ENCODE measurements at regions not wholly inside any gene's neighbourhood (a gene's known extent, or its start where the extent isn't known, plus 50 kb on each side); places are given as distances from the start of the nearest gene placed in this dataset.

- no peak for DNase-seq (ENCODE audit: low spot score)
- Histone ChIP-seq H3K27ac (ENCODE audit: low read depth, low read length, poor library complexity, severe bottlenecking) (no peak overlapping the region), H3K9me3 (ENCODE audit: low read depth, low read length, poor library complexity, severe bottlenecking) (no peaks in the 10 kb centered on the region), H3K4me1 (ENCODE audit: insufficient read depth, low read length, poor library complexity, severe bottlenecking) (peaks cover 17% of the 10 kb centered on the region), H3K27me3 (replicated peaks; ENCODE audit: insufficient read depth, low read depth, low read length, poor library complexity) (no peaks in the 10 kb centered on the region), H3K4me3 (ENCODE audit: low read depth, low read length, poor library complexity, severe bottlenecking) (no peak overlapping the region), H3K36me3 (ENCODE audit: insufficient read depth, low read length, poor library complexity, severe bottlenecking) (no peaks in the 10 kb centered on the region)
- CTCF ChIA-PET = no interaction called here
- BruUV-seq (replicated peaks) = no TSS peak
- TF ChIP-seq EZH2 (IDR thresholded peaks at IDR 0.05; ENCODE audit: borderline replicate concordance, low read depth, low read length, poor library complexity, severe bottlenecking) (no peak), CTCF (conservative IDR thresholded peaks at IDR 0.05; ENCODE audit: low read depth, low read length) (no peak)
- POLR2A ChIA-PET (ENCODE audit: low non-redundant PET) = no interaction called here
- intact Hi-C loops (cut with micrococcal nuclease; ENCODE audit: unreplicated experiment) = loop anchor here (10.0 kb wide), 2 partner anchors 222 to 622 kb away; partner anchors contain the start of gene PLXNC1
Measured at GRCh38 chr12:94766397-94766796, 116.0 kb upstream of the TMCC3 start.

GRCh38 chr12:94763462-94763861 lies 113.1 kb upstream of the TMCC3 start:
- POLR2A ChIA-PET (ENCODE audit: low non-redundant PET) = no interaction called here
- intact Hi-C loops (cut with micrococcal nuclease; ENCODE audit: unreplicated experiment) = loop anchor here (10.0 kb wide), 2 partner anchors 219 to 619 kb away; partner anchors contain the start of gene PLXNC1
- no TSS peak for BruUV-seq (replicated peaks)

DNA sequence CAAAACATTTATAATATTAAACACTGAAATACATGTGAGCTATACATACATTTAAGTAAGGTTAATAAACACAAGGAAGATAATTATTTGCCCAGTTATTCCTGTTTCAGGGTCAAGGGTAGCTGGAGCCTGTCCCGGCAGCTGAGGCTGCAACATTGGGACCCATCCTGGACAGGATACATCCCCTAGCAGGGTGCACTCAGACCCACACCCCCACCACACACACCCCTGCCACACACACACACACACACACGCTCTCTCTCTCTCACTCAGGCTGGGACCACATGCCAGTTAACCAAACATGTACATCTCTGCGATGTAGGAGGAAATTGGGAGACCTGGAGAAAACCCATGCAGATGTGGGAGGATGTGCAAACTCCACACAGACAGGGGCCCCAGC lies 112.6 kb upstream of the TMCC3 start:
- no peak for TF ChIP-seq CTCF (conservative IDR thresholded peaks at IDR 0.05; ENCODE audit: low read depth, low read length)
- TF ChIP-seq EZH2 (IDR thresholded peaks at IDR 0.05; ENCODE audit: borderline replicate concordance, low read depth, low read length, poor library complexity, severe bottlenecking) = no peak
- no TSS peak for BruUV-seq (replicated peaks)
- Histone ChIP-seq H3K27ac (ENCODE audit: low read depth, low read length, poor library complexity, severe bottlenecking) (no peak overlapping the region), H3K9me3 (ENCODE audit: low read depth, low read length, poor library complexity, severe bottlenecking) (no peaks in the 10 kb centered on the region), H3K4me3 (ENCODE audit: low read depth, low read length, poor library complexity, severe bottlenecking) (no peak overlapping the region), H3K27me3 (replicated peaks; ENCODE audit: insufficient read depth, low read depth, low read length, poor library complexity) (no peaks in the 10 kb centered on the region), H3K4me1 (ENCODE audit: insufficient read depth, low read length, poor library complexity, severe bottlenecking) (no peaks in the 10 kb centered on the region), H3K36me3 (ENCODE audit: insufficient read depth, low read length, poor library complexity, severe bottlenecking) (no peaks in the 10 kb centered on the region)
- POLR2A ChIA-PET (ENCODE audit: low non-redundant PET) = no interaction called here
- CTCF ChIA-PET = no interaction called here
- intact Hi-C loops (cut with micrococcal nuclease; ENCODE audit: unreplicated experiment) = loop anchor here (10.0 kb wide), 2 partner anchors 218 to 618 kb away; partner anchors contain the start of gene PLXNC1
- no peak for DNase-seq (ENCODE audit: low spot score)

More at GRCh38 chr12:94763462-94763861, 113.1 kb upstream of the TMCC3 start:
- no peaks in the 10 kb centered on the region for H3K36me3 ChIP-seq (ENCODE audit: insufficient read depth, low read length, poor library complexity, severe bottlenecking)
- no peaks in the 10 kb centered on the region for H3K27me3 ChIP-seq (replicated peaks; ENCODE audit: insufficient read depth, low read depth, low read length, poor library complexity)
- H3K9me3 ChIP-seq (ENCODE audit: low read depth, low read length, poor library complexity, severe bottlenecking) = no peaks in the 10 kb centered on the region
- TF ChIP-seq EZH2 (IDR thresholded peaks at IDR 0.05; ENCODE audit: borderline replicate concordance, low read depth, low read length, poor library complexity, severe bottlenecking) = no peak
- TF ChIP-seq CTCF (conservative IDR thresholded peaks at IDR 0.05; ENCODE audit: low read depth, low read length) = no peak
- CTCF ChIA-PET = no interaction called here
- H3K4me3 ChIP-seq (ENCODE audit: low read depth, low read length, poor library complexity, severe bottlenecking) = no peak overlapping the region
- DNase-seq (ENCODE audit: low spot score) = no peak
- no peak overlapping the region for H3K27ac ChIP-seq (ENCODE audit: low read depth, low read length, poor library complexity, severe bottlenecking)
- H3K4me1 ChIP-seq (ENCODE audit: insufficient read depth, low read length, poor library complexity, severe bottlenecking) = peaks cover 5% of the 10 kb centered on the region

All from A673 (cell line).